IgD-negative memory B cell (primary cell): ENCODE measurements at regions not wholly inside any gene's neighbourhood (a gene's known extent, or its start where the extent isn't known, plus 50 kb on each side); places are given as distances from the start of the nearest gene placed in this dataset.

Experiments used
- H3K27ac Mint-ChIP-seq, 3 donors: one replicate each; pipeline ENCODE4 v1.8.0; 2020 to 2022; ENCODE audit warnings: mild to moderate bottlenecking in 3 of 3, mixed read lengths in 3 of 3, moderate library complexity in 1 of 3
- H3K27me3 Mint-ChIP-seq: one replicate; pipeline ENCODE4 v1.8.0; 2021; ENCODE audit warnings: mixed read lengths
- H3K36me3 Mint-ChIP-seq: one replicate; pipeline ENCODE4 v1.8.0; 2020; ENCODE audit warnings: mild to moderate bottlenecking, mixed read lengths
- H3K4me1 Mint-ChIP-seq, 3 donors: one replicate each; pipeline ENCODE4 v1.8.0; 2020 to 2022; ENCODE audit warnings: mixed read lengths in 3 of 3, mild to moderate bottlenecking in 1 of 3
- H3K4me3 Mint-ChIP-seq, 4 donors: one replicate each; pipeline ENCODE4 v1.8.0; 2020 to 2022; ENCODE audit warnings: mild to moderate bottlenecking in 4 of 4, mixed read lengths in 4 of 4, moderate library complexity in 3 of 4
- H3K9me3 Mint-ChIP-seq, 3 donors: one replicate each; pipeline ENCODE4 v1.8.0; 2020 to 2021; ENCODE audit warnings: mixed read lengths in 3 of 3, mild to moderate bottlenecking in 1 of 3

GRCh38 chr7:18445483-18445882 lies 50.1 kb upstream of the HDAC9 start:
- H3K27me3 Mint-ChIP-seq: no peaks in the 10 kb centered on the region
- no peaks in the 10 kb centered on the region for H3K4me1 Mint-ChIP-seq
- H3K27ac Mint-ChIP-seq: no peak overlapping the region
- H3K9me3 Mint-ChIP-seq: no peaks in the 10 kb centered on the region
- H3K4me3 Mint-ChIP-seq: no peak overlapping the region
- H3K36me3 Mint-ChIP-seq: no peaks in the 10 kb centered on the region
